Fibroblast of lung (primary cell): ENCODE measurements at regions not wholly inside any gene's neighbourhood (a gene's known extent, or its start where the extent isn't known, plus 50 kb on each side); places are given as distances from the start of the nearest gene placed in this dataset.

Source experiments
- EZH2 ChIP-seq: IDR thresholded peaks from 2 replicates; pipeline ENCODE4 v1.5.1; 2012; ENCODE audit warnings: low read length, control low read depth, mild to moderate bottlenecking; ENCODE audit errors: missing control alignments
- TF ChIP-seq, protein P1 (sequence below), 2 donors: IDR thresholded peaks in 1 of 2; conservative IDR thresholded peaks in 1 of 2; 1 replicate in 1 of 2; 2 replicates in 1 of 2; pipeline ENCODE4 v1.5.1; 2011 to 2012; ENCODE audit warnings: low read length in 2 of 2, control low read depth in 1 of 2, inconsistent platforms in 1 of 2, low read depth in 1 of 2, mild to moderate bottlenecking in 1 of 2

- TF ChIP-seq, protein P1, sequence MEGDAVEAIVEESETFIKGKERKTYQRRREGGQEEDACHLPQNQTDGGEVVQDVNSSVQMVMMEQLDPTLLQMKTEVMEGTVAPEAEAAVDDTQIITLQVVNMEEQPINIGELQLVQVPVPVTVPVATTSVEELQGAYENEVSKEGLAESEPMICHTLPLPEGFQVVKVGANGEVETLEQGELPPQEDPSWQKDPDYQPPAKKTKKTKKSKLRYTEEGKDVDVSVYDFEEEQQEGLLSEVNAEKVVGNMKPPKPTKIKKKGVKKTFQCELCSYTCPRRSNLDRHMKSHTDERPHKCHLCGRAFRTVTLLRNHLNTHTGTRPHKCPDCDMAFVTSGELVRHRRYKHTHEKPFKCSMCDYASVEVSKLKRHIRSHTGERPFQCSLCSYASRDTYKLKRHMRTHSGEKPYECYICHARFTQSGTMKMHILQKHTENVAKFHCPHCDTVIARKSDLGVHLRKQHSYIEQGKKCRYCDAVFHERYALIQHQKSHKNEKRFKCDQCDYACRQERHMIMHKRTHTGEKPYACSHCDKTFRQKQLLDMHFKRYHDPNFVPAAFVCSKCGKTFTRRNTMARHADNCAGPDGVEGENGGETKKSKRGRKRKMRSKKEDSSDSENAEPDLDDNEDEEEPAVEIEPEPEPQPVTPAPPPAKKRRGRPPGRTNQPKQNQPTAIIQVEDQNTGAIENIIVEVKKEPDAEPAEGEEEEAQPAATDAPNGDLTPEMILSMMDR (conservative IDR thresholded peaks at IDR 0.05 in 1 of 2, IDR thresholded peaks at IDR 0.05 in 1 of 2; ENCODE audit: low read depth in 1 of 2, low read length in 2 of 2), result no peak
- no peak for TF ChIP-seq EZH2
Measured at GRCh38 chr10:70939441-70940003, 51.2 kb upstream of the PCBD1 start.
